Kidney glomerular epithelial cell (primary cell): ENCODE measurements at regions not wholly inside any gene's neighbourhood (a gene's known extent, or its start where the extent isn't known, plus 50 kb on each side); places are given as distances from the start of the nearest gene placed in this dataset.
"Not testable (repeated sequence)": the region's sequence is repeated elsewhere in the genome, so short reads cannot be mapped to it uniquely, and the experiment has no call there.

ENCODE experiments used
- DNase-seq: peaks from one replicate; lab custom pipeline; 2025; lab: John Stamatoyannopoulos, UW

DNA sequence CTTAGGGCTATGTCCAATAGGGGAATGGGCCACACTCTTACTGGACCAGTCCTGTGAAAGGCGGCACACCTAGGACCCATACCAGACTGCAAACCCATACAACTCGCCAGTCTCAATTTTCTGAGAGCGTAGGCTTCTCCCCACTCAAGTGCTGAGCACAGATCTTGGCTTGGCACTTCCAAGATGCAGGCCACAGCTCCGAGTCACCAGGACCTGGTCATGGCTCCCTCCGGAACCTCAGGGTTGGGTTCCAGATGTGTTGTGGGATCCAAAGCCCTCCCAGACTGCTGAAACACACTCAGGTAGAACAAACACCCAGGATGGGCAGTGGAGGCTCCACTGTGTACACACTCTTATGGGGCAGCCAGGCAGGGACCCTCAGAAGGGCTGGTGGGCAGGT lies 103.3 kb downstream of the TMEM144 start:
- DNase-seq = no peak

DNA sequence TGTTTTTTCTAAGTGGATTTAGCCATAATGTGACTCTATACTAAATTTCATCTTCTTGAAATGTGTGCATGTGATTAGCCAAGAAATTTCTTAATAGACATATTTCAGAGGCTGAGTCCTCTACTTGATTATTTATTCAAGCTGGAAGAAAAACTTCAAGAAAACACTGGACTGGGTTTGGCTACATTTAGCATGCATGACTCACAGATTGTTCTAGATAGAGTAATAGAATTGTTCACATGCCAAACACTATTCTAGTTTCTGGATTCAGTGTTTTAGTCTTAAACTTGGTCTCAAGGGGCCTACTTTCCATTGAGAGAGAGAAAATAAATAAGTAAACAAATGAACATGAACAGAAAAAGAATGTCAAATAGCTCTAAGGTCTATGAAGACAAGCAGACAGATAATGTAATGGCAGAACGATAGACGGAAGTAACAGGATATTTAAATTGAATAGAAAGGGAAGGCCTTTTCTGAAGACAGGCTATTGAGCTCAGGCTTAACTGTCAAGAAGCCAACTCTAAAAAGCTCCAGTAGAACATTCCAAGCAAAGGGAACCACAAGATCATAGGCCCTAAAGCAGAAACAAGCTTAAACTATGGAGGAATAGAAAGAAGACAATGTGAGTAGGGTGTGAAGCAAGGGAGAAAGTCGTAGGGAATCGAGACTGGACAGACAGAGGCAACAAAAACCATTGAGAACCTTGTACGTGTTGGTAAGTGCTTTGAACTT lies 104.6 kb downstream of the TMEM144 start:
- DNase-seq = peak; percentile 89

DNA sequence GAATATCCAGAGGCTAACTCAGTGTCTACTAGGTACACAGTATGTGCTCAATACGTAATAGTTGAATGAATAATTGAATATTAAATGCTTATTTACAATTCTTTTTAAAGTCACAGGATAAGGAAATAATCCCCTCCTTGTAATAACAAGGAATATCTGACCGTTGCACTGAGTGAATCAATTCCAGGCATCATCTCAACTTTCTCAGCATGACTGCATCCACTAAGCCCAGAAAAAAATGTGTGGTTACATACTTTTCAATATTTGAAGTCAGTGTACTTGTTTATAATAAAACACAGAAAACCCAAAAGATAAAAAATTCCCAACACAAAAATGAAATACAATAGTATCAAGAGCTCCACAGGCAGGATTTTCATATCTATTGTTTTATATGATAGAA lies 105.4 kb downstream of the TMEM144 start:
- DNase-seq = peak; percentile 39

DNA sequence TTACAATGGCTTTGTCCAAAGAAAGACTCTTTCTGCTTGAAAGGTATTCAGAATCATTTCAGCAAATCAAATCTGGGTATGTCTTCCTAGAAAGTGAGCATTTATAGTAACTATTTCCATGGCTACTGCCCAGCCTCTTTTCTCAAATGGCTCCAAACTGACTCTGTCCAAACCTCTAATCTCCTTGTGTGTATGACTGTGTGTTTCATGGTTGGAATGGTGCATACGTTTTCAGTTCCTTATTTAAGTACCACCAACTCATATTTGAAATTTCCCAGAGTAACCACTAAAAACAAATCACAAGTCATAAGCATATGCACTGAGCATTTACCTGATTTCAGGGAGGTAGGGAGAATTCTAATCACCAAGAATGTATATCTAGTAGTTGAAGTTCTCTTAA lies 106.0 kb downstream of the TMEM144 start:
- DNase-seq = no peak

DNA sequence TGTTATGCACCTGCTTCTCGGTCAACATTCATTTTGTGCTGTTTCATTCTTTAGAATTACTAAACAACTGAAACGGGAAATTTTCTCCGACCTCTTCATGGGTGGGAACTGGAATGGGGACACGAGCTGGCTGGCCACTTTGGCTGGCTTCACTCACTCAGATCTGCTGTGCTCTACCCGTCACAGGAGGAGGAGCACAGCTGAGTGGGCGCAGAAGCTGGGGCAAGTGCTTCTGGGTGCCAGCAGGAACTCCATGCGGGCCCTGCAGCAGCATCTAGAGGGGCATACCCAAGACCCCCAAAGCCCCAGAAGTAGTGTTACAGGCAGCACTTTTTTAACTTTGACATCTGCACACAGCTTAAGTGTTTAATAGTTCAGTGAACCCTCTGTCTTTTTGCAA lies 109.6 kb downstream of the TMEM144 start:
- DNase-seq = no peak

DNA sequence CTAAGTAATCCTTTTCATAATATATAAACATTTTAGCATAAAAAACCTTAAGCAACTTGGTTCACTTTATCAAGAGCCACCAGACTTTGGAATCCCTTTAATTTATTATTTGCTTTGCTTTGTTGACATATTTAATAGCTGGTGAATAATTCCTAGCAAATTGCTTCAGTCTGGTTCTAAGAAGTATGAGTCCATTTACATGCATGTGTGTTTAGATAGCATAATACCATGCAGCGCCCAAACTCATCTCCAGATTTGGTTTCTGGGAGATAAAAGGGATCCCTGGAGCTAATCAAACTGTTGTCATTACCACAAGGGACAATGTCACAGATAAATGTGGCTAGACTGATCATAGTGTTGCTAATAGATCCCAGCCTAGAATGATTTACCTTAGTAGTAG lies 111.8 kb downstream of the TMEM144 start:
- no peak for DNase-seq

DNA sequence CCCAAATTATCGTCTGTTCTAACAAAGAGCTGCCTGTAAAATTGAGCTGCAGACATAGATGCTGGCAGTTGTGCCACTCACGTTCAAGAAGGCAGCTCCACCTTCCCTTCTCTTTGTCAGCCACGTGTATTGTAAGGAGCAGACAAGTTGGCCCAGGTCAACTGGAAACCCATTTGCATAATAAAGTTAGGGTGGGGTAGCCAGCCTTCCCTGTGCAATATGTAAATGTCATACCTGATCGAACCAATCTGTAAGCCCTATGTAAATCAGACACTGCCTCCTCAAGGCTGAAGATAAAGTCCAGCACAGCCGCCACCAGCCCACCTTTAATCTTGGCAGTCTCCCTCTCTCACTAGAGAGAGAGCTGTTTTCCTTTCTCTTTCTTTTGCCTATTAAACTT lies 117.2 kb downstream of the TMEM144 start:
- DNase-seq = no peak

DNA sequence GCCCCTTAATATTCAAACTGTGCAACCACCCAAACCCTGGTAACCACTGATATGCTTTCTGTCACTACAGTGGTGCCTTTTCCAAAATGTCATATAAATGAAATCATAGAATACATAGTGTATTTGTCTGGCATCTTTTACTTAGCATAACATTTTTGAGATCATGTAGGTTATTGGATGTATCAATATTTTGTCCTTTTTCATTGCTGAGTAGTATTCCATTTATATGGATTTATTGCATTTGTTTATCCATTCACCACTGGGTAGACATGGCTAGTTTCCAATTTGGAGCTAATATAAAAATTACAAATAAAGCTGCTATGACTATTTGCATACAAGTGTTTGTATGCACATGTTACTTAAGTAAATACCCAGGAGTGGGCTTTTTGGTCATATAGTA lies 121.6 kb downstream of the TMEM144 start:
- no peak for DNase-seq

DNA sequence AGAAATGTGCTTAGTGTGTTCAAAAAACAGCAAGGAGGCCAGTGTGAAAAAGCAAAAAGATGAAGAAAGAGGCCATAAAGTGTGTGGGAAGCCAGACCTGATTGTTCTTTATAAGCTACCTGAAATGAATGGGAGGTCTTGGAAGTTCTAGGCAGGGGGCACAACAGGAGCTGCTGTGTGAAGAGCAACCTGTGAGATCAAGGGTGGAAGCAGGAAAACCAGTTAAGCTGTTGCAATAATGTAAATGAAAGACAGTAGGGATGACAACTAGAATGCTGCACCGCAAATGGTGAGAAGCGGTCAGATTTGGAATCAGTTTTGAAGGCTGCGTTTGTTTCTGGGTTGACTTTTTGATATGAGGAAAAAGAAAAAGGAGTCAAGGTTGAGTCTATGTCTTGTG lies 123.5 kb downstream of the TMEM144 start:
- no peak for DNase-seq

DNA sequence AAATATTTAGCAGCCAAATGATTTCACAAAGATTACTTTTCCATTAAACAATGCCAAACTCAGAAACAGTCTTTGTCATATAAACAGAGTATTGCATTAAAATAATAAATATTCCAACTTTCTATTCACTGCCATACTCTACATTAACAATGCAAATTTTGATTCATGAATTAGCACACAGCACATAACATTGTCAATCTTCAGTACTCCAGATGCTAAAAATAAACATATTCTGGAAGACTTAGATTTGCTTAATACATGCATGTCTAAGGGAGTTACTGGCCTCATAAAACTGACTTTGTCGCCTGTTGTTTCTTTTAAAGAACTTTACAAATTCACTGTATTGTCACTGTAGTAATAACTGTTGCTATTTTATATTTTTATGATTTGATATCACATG lies 131.6 kb downstream of the TMEM144 start:
- no peak for DNase-seq

DNA sequence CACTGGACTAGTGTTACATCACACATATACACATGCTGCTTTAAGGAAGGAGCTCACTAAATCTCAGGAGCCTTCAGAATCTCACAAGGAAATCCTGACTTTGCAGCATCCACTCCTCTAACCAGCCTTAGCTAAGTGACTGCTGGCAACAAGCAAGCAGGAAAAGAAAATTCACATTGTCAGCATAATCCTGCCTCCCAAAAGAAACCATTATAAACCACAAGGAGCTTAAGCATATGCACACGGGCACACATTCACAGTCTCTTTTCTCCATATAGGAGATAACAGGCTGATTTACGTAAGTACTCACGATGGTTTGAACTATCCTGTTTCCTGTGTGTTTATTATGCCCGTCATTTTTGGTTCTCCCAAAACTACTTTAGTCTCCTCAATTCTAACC lies 136.3 kb downstream of the TMEM144 start:
- no peak for DNase-seq

DNA sequence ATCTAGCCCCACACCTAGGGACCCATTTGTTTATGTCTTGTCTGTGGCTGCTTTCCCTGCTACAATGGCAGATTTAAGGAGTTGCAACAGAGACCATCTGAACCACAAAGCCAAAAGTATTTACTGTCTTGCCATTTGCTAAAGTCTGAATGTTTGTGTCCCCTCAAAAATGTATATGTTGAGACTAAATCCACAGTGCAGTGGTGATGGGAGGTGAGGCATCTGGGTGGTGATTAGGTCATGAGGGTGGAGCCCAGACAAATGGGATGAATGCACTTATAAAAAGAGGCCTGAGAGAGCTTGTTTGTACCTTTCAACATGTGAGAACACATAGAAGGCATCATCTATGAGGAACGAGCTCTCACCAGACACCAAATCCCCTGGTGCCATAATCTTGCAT lies 137.3 kb downstream of the TMEM144 start:
- no peak for DNase-seq

DNA sequence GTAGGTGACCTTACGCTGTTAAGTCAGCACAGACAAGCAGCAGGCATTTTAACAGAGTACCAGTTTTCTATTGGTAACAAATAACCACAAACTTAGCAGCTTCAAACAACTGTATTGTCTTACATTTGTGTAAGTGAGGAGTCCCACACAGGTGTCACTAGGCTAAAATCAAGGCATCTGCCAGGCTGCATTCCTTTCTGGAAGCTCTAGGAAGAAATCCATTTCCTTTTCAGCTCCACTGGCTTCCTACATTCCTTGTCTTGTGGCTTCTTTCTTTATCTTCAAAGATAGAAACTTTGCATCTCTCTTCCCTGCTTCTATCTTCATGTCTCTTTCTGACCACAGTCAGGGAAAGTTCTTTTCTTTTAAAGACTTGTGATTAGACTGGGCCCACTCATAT lies 139.9 kb downstream of the TMEM144 start:
- DNase-seq = no peak

DNA sequence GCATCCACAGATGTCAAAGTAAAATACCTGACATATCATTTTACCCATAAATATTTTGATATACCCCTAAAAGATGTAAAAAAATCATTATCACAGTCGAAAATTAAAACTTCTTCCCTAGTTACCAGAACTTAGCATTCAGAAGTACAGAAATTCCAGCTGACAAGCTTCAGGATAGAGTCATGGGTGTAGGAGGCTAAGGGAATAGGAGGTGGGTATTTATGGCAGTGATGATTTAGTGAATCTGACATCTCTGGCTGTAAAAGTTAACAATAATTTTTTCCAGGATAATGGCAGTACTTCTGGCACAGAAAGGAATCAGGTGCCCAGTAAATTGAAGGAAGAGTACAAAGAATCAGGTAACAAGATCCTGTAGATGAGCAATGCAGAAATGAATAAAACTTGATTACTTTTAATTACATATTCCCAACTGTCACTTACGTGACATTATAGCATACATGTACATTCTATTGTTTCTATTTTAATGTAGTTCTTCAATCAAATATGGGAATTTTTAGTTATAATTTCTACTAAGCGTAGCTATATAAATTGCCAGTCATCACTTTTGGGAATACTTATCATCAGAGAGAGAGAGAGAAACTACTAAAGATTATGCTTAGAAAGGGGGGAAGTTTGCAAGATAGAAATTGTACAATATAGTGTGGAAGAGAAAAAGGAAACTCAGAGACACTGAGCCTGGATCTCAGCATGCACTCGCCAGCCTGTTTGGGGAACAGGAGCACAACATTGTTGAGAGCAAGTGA lies 143.4 kb downstream of the TMEM144 start:
- DNase-seq = no peak

DNA sequence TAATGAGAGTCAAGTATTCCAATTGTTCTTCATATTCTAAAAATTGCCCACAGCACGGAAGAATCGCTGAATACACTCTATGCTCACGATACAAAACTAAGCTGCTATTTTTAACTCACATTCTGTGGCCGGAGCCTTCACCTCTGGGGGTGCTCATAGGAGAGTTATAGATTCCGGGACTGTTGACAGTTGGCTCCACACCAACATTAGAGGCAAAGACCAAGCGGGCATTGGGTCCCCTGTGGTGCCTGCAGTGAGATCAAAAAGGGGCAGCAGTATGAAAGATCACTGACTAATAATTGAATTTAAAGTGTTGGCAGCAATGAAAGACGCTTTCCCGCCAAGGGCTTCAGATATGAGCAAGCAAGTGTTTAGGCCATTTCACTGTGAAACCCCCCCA lies 146.0 kb downstream of the TMEM144 start:
- DNase-seq = no peak

DNA sequence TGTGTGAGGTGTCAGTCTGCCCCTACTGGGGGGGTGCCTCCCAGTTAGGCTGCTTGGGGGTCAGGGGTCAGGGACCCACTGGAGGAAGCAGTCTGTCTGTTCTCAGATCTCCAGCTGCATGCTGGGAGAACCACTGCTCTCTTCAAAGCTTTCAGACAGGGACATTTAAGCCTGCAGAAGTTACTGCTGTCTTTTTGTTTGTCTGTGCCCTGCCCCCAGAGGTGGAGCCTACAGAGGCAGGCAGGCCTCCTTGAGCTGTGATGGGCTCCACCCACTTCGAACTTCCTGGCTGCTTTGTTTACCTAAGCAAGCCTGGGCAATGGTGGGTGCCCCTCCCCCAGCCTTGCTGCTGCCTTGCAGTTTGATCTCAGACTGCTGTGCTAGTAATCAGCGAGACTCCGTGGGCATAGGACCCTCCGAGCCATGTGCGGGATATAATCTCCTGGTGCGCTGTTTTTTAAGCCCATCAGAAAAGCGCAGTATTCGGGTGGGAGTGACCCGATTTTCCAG lies 153.7 kb upstream of the RXFP1 start:
- DNase-seq = not testable (repeated sequence)

DNA sequence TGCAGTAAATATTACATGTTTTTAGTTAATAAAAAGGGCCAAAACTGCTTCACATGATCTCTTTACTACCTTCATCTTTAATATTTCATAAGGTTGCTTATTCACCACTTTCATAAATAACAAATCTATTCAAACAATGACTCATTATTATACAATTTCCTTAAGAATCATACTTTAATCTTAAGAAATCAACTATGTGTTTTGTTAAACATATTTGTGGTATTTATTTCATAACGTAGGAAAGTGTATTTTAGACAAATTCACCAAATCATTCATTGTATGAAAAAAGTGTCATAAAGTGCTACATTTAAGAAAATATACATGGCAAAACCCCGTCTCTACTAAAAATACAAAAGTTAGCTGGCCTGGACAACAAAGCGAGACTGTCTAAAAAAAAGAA lies 150.5 kb upstream of the RXFP1 start:
- DNase-seq = no peak

DNA sequence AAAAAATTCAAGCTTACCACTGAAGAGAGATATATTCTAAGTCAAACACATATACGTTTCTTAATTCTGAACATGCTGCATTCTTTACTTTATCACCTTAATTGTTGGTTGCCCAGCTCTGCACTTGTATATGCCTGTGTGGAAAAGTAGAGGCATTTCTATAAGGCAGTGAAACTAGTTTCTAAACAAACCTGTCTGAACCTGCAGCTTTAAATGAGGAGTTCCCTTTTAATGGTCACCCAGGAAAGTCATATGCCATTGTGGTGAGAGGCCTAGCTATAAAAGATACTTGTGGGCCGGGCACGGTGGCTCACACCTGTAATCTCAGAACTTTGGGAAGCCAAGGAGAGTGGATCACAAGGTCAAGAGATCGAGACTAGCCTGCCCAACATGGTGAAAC lies 147.4 kb upstream of the RXFP1 start:
- DNase-seq = no peak

DNA sequence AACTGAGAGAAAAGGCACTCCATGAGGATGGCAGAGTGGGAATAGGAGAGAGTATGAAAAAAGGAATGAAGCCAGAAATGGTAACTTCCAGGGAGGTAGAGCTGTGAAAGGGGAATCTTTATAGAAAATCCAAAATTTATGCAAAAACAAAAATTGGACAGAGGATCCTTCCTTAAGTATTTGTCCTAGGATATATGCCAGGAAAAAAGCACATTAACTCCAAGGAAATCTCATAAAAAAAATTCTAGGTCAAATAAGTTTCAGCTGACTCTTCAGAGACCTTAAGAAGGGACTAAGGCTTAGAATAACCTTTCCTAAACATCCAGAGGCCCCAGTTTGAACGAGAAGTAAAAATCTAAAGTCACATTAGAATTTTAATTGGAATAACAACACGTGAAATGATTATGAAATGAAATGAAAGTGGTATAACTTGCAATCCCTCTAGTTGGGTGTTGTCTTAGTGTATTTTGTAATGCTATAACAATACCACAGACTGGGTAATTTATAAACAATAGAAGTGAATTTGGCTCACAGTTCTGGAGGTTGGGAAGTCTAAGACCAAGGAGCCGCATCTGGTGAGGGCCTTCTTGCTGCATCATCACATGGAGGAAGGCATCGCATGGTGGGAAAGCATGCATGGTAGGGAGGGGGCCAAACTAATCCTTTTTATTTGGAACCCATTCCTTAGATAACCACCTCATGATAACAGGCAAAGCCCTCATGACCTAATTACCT lies 145.4 kb upstream of the RXFP1 start:
- DNase-seq = no peak

DNA sequence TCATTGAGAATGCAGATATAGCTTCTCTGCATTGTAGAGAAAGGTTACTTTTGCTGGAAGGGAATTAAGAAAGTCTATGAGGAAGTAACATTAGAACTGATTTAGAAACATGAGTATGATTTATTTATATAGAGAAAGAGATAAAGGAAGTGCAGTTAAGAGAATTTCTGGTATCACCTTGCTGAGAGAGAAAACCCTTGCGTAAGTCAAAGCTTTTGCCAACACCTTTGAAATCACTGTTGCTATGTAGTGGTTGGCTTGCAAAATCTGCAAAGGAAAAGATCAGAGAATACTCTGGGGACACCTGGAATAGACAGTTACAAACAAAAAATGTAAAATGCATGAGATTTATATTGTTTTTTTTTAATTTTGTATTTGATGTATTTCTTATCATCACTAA lies 137.3 kb upstream of the RXFP1 start:
- DNase-seq = no peak

DNA sequence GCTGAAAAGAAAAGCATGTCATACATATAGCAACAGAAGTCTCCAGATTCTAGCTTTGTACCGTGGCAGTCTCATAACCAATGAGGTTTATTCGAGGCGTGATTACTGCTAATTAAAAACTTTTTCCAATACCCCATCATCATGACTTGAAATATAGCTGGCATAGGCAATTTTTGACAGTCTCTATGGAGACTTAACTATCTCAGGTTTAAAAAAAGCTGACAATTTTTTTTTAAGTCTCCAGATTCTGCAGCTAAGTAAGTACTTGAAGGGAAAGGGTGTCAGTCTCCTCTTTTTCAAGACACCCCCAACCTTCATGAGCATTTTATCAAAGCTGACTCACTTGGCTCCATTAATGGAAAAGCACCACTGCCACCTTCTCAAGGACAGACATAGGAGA lies 126.3 kb upstream of the RXFP1 start:
- DNase-seq = no peak

DNA sequence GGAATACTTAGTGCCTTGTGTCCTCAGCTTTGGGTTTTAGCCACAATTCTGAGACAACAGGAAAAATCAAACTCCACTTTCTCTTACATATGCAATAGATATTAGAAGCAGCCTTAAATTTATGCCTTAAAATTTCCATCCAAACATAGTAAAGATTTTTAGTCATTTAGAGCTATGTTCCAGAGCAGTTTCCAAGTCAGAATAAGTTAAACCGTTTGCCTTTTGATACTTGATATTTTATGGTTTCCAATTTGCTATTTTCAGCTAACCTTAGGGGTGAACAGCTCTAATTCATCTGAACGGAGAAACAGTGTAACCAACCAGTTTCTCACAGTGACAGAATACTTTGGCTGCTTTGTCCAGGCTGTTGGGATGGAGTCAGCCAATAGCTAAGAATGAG lies 125.8 kb upstream of the RXFP1 start:
- DNase-seq = no peak

DNA sequence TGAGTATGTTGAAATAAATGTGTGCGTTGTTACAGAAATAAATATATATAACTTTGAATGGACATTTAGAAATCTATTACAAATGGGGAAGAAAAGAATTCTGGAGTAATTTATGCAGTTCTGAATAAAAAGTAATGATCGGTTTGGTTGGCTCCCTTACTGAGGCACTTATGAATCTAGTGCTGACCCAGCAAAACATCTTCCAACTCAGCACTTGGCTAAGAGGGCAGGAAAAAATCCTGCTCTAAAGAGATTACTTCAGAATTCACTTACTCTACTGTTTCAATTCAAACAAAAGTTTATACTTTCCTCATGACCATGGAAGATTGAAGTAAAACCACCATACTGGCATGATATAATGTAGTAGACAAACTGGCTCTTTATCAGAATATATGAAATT lies 123.9 kb upstream of the RXFP1 start:
- no peak for DNase-seq
